ENCODE measurements at regions not wholly inside any gene's neighbourhood (a gene's known extent, or its start where the extent isn't known, plus 50 kb on each side); places are given as distances from the start of the nearest gene placed in this dataset.

DNA sequence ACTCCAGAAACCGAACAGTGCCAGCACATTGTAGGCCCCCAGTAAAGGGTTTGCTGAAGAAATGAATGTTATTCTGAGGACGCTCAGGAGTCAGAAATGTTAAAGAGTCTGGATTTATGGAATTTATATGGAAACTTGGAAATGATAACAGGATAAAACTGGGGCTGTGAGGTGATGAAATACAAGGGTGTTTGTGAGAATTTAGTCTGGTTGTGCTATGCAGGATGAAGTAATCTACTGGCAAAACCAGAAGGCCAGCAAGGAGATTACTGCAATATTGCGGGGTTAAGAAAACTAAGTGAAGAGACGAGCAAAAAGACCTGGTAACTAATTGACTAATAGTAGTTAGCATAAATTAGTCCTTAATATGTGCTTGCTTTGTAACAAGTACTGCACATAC lies 467.8 kb downstream of the ZEB2 start:
- TF ChIP-seq POLR2A (IDR thresholded peaks at IDR 0.05; ENCODE audit: low read length), result no peak
- TF ChIP-seq GATA1 (IDR thresholded peaks at IDR 0.05; ENCODE audit: low read depth, low read length), result no peak

Data from erythroblast (primary cell).